Stimulated activated naive B cell treated with anti-CD40 and anti-IgM and Interleukin-4, amounts not matched to agents 10 μg/mL and 1 μg/mL and 100 μg/mL, for 72 hours (primary cell): ENCODE measurements at regions not wholly inside any gene's neighbourhood (a gene's known extent, or its start where the extent isn't known, plus 50 kb on each side); places are given as distances from the start of the nearest gene placed in this dataset.
"Not testable (repeated sequence)": the region's sequence is repeated elsewhere in the genome, so short reads cannot be mapped to it uniquely, and the experiment has no call there.

Source experiments
- ATAC-seq, 2 donors: fragments of 150-1000 bp; cut with Tn5 transposase; replicated peaks; 2 replicates each; pipeline ENCODE4 v1.10.0; 2021; ENCODE audit warnings: moderate library complexity in 1 of 2
- DNase-seq: peaks from one replicate; pipeline ENCODE4 v3.0.0; 2021
- H3K27ac Mint-ChIP-seq: one replicate; pipeline ENCODE4 v1.8.0; 2022; ENCODE audit warnings: mild to moderate bottlenecking, mixed read lengths
- H3K27me3 Mint-ChIP-seq, 2 donors: one replicate each; pipeline ENCODE4 v1.8.0; 2022; ENCODE audit warnings: mixed read lengths in 2 of 2
- H3K36me3 Mint-ChIP-seq, 2 donors: one replicate each; pipeline ENCODE4 v1.8.0; 2022; ENCODE audit warnings: mixed read lengths in 2 of 2, mild to moderate bottlenecking in 1 of 2
- H3K4me1 Mint-ChIP-seq, 2 donors: one replicate each; pipeline ENCODE4 v1.8.0; 2022; ENCODE audit warnings: mixed read lengths in 2 of 2, mild to moderate bottlenecking in 1 of 2
- H3K4me3 Mint-ChIP-seq, 2 donors: one replicate each; pipeline ENCODE4 v1.8.0; 2022; ENCODE audit warnings: mild to moderate bottlenecking in 2 of 2, mixed read lengths in 2 of 2, moderate library complexity in 1 of 2
- H3K9me3 Mint-ChIP-seq, 2 donors: one replicate each; pipeline ENCODE4 v1.8.0; 2022; ENCODE audit warnings: mixed read lengths in 2 of 2, mild to moderate bottlenecking in 1 of 2

GRCh38 chr7:8809320-8809719 lies 375.9 kb downstream of the NXPH1 start:
- H3K4me3 Mint-ChIP-seq, result no peak overlapping the region
- H3K9me3 Mint-ChIP-seq, result peaks cover 5 to 6% of the 10 kb centered on the region in 2 donors
- DNase-seq, result no peak
- no peaks in the 10 kb centered on the region for H3K27me3 Mint-ChIP-seq
- H3K36me3 Mint-ChIP-seq, result no peaks in the 10 kb centered on the region
- H3K4me1 Mint-ChIP-seq, result no peaks in the 10 kb centered on the region
- H3K27ac Mint-ChIP-seq, result no peak overlapping the region
- no peak for ATAC-seq

GRCh38 chr7:8817448-8818036 lies 384.1 kb downstream of the NXPH1 start:
- Mint-ChIP-seq H3K4me3 (no peak overlapping the region), H3K4me1 (no peaks in the 10 kb centered on the region), H3K9me3 (peaks cover 0 to under 1% of the 10 kb centered on the region in 2 donors), H3K27me3 (no peaks in the 10 kb centered on the region), H3K36me3 (no peaks in the 10 kb centered on the region), H3K27ac (no peak overlapping the region)
- ATAC-seq, result no peak
- DNase-seq, result no peak

- no peak for ATAC-seq
- H3K4me3 Mint-ChIP-seq, result no peak overlapping the region
- H3K27ac Mint-ChIP-seq, result no peak overlapping the region
Observed at GRCh38 chr7:8818406-8818805, 385.0 kb downstream of the NXPH1 start.

GRCh38 chr7:8822595-8822994 lies 389.2 kb downstream of the NXPH1 start:
- DNase-seq, result no peak
- Mint-ChIP-seq H3K36me3 (no peaks in the 10 kb centered on the region), H3K27me3 (no peaks in the 10 kb centered on the region), H3K27ac (no peak overlapping the region), H3K4me1 (no peaks in the 10 kb centered on the region), H3K9me3 (peaks cover 0 to 2% of the 10 kb centered on the region in 2 donors), H3K4me3 (no peak overlapping the region)
- ATAC-seq, result no peak

More at GRCh38 chr7:8818406-8818805, 385.0 kb downstream of the NXPH1 start:
- Mint-ChIP-seq H3K27me3 (no peaks in the 10 kb centered on the region), H3K9me3 (peaks cover 0 to 2% of the 10 kb centered on the region in 2 donors), H3K4me1 (no peaks in the 10 kb centered on the region), H3K36me3 (no peaks in the 10 kb centered on the region)
- DNase-seq, result no peak

GRCh38 chr7:8823486-8823885 lies 390.1 kb downstream of the NXPH1 start:
- Mint-ChIP-seq H3K9me3 (peaks cover 0 to 2% of the 10 kb centered on the region in 2 donors), H3K36me3 (no peaks in the 10 kb centered on the region), H3K4me3 (no peak overlapping the region), H3K27me3 (no peaks in the 10 kb centered on the region), H3K4me1 (no peaks in the 10 kb centered on the region), H3K27ac (no peak overlapping the region)
- no peak for ATAC-seq
- DNase-seq, result no peak

- Mint-ChIP-seq H3K27ac (no peak overlapping the region), H3K4me3 (no peak overlapping the region), H3K27me3 (no peaks in the 10 kb centered on the region), H3K36me3 (no peaks in the 10 kb centered on the region), H3K9me3 (peaks cover 0 to 2% of the 10 kb centered on the region in 2 donors), H3K4me1 (no peaks in the 10 kb centered on the region)
- ATAC-seq (no peak), DNase-seq (no peak)
Observed at GRCh38 chr7:8827329-8827728, 393.9 kb downstream of the NXPH1 start.

GRCh38 chr7:8829100-8829499 lies 395.7 kb downstream of the NXPH1 start:
- no peak for ATAC-seq
- Mint-ChIP-seq H3K27me3 (no peaks in the 10 kb centered on the region), H3K4me1 (no peaks in the 10 kb centered on the region), H3K27ac (no peak overlapping the region), H3K4me3 (no peak overlapping the region), H3K9me3 (no peaks in the 10 kb centered on the region), H3K36me3 (no peaks in the 10 kb centered on the region)
- DNase-seq, result no peak

- no peak for ATAC-seq
Observed at GRCh38 chr7:8831376-8831775, 398.0 kb downstream of the NXPH1 start.

GRCh38 chr7:8833355-8833754 lies 399.9 kb downstream of the NXPH1 start:
- ATAC-seq, result no peak
- no peak for DNase-seq
- Mint-ChIP-seq H3K9me3 (peaks cover 0 to 2% of the 10 kb centered on the region in 2 donors), H3K27ac (no peak overlapping the region), H3K36me3 (no peaks in the 10 kb centered on the region), H3K4me1 (no peaks in the 10 kb centered on the region), H3K27me3 (no peaks in the 10 kb centered on the region), H3K4me3 (no peak overlapping the region)

More at GRCh38 chr7:8831376-8831775, 398.0 kb downstream of the NXPH1 start:
- Mint-ChIP-seq H3K27ac (no peak overlapping the region), H3K4me3 (no peak overlapping the region), H3K9me3 (peaks cover 0 to 2% of the 10 kb centered on the region in 2 donors), H3K27me3 (no peaks in the 10 kb centered on the region), H3K36me3 (no peaks in the 10 kb centered on the region), H3K4me1 (no peaks in the 10 kb centered on the region)
- DNase-seq, result no peak

GRCh38 chr7:8841171-8841570 lies 407.8 kb downstream of the NXPH1 start:
- no peak for ATAC-seq
- Mint-ChIP-seq H3K27ac (no peak overlapping the region), H3K36me3 (no peaks in the 10 kb centered on the region), H3K27me3 (no peaks in the 10 kb centered on the region), H3K4me1 (no peaks in the 10 kb centered on the region), H3K4me3 (no peak overlapping the region), H3K9me3 (peaks cover 0 to 3% of the 10 kb centered on the region in 2 donors)
- DNase-seq, result no peak

- Mint-ChIP-seq H3K36me3 (no peaks in the 10 kb centered on the region), H3K4me1 (no peaks in the 10 kb centered on the region), H3K4me3 (no peak overlapping the region), H3K27ac (no peak overlapping the region), H3K27me3 (no peaks in the 10 kb centered on the region), H3K9me3 (peaks cover 3% of the 10 kb centered on the region in 2 donors)
- no peak for DNase-seq
- no peak for ATAC-seq
Observed at GRCh38 chr7:8871716-8872115, 438.3 kb downstream of the NXPH1 start.

- H3K4me3 Mint-ChIP-seq, result no peak overlapping the region
- H3K4me1 Mint-ChIP-seq, result no peaks in the 10 kb centered on the region
- H3K27me3 Mint-ChIP-seq, result no peaks in the 10 kb centered on the region
- DNase-seq (no peak), ATAC-seq (no peak)
- peaks cover 5 to 6% of the 10 kb centered on the region in 2 donors for H3K9me3 Mint-ChIP-seq
- no peaks in the 10 kb centered on the region for H3K36me3 Mint-ChIP-seq
- H3K27ac Mint-ChIP-seq, result no peak overlapping the region
Observed at GRCh38 chr7:8881916-8882315, 448.5 kb downstream of the NXPH1 start.

- Mint-ChIP-seq H3K27me3 (no peaks in the 10 kb centered on the region), H3K4me3 (no peak overlapping the region), H3K4me1 (no peaks in the 10 kb centered on the region), H3K36me3 (no peaks in the 10 kb centered on the region), H3K9me3 (peaks cover 0 to 1% of the 10 kb centered on the region in 2 donors), H3K27ac (no peak overlapping the region)
- DNase-seq, result no peak
- ATAC-seq, result no peak
Observed at GRCh38 chr7:8885480-8886000, 452.1 kb downstream of the NXPH1 start.

- not testable (repeated sequence) for H3K36me3 Mint-ChIP-seq, H3K27ac Mint-ChIP-seq, H3K4me1 Mint-ChIP-seq, ATAC-seq, DNase-seq, H3K9me3 Mint-ChIP-seq, H3K4me3 Mint-ChIP-seq, H3K27me3 Mint-ChIP-seq
Observed at GRCh38 chr7:8890346-8890745, 456.9 kb downstream of the NXPH1 start.

- Mint-ChIP-seq H3K27ac (no peak overlapping the region), H3K9me3 (peaks cover 4 to 8% of the 10 kb centered on the region in 2 donors), H3K36me3 (no peaks in the 10 kb centered on the region), H3K4me1 (no peaks in the 10 kb centered on the region), H3K27me3 (no peaks in the 10 kb centered on the region), H3K4me3 (no peak overlapping the region)
- no peak for DNase-seq
- no peak for ATAC-seq
Observed at GRCh38 chr7:8893775-8894174, 460.4 kb downstream of the NXPH1 start.
